Fibroblast of pulmonary artery (primary cell): ENCODE measurements at regions not wholly inside any gene's neighbourhood (a gene's known extent, or its start where the extent isn't known, plus 50 kb on each side); places are given as distances from the start of the nearest gene placed in this dataset.

Experiments
- DNase-seq: peaks from one replicate; pipeline ENCODE4 v3.0.0-alpha.2; 2010; ENCODE audit warnings: low read depth
- H3K4me3 ChIP-seq: replicated peaks from 2 replicates; pipeline ENCODE4 v1.5.1; 2011; ENCODE audit warnings: low read depth, mild to moderate bottlenecking, control low read depth, low read length, moderate library complexity
- CTCF ChIP-seq: IDR thresholded peaks from 2 replicates; pipeline ENCODE4 v1.5.1; 2011; ENCODE audit warnings: mild to moderate bottlenecking, control low read depth, low read length, inconsistent platforms; ENCODE audit errors: missing control alignments

- H3K4me3 ChIP-seq: no peak overlapping the region
- DNase-seq: no peak
- no peak for TF ChIP-seq CTCF
Measured at GRCh38 chr14:49487238-49487637, 98.9 kb downstream of the RPS29 start.

DNA sequence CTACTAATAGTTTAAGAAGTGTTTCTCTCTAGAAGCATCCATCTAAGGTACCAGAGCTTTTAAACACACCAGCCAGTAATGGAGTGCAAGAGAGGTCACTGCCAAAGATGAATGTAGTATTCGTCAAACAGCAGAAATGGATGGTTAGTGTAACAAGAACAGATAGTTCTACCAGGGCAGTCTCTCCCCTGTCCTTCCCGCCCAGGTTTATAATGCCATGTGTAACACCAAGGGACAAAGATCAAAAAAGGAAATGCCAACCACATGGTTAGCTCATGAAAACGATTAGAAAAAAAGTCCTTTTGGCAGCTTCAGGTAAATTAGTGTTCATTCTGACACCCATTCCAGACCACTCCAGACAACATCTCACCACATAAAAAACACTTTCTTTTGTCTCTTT is 100.9 kb downstream of the RPS29 start:
- no peak for TF ChIP-seq CTCF
- no peak overlapping the region for H3K4me3 ChIP-seq
- DNase-seq: no peak

- no peak for TF ChIP-seq CTCF
- H3K4me3 ChIP-seq: no peak overlapping the region
- no peak for DNase-seq
Measured at GRCh38 chr14:49484180-49484579, 102.0 kb downstream of the RPS29 start.

DNA sequence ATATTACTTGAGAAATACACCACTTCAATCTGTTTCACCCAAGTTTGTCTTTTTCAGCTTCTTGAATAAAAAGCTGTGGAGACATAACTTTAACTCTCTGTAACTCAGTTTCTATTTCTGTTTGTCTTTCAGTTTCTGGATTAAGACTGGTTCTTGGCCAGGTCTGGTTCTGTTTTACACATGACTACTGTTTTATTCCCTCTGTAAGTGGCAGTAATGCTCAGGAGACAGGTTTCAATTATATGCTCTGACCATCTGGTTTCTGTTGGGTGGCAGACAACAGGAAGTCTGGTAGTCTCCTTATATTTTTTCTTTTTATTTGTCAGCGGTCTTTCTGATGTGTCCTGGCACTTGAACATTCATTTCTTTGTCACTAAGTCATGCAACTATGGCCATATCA is 102.9 kb downstream of the RPS29 start:
- TF ChIP-seq CTCF: no peak
- H3K4me3 ChIP-seq: no peak overlapping the region
- DNase-seq: no peak

DNA sequence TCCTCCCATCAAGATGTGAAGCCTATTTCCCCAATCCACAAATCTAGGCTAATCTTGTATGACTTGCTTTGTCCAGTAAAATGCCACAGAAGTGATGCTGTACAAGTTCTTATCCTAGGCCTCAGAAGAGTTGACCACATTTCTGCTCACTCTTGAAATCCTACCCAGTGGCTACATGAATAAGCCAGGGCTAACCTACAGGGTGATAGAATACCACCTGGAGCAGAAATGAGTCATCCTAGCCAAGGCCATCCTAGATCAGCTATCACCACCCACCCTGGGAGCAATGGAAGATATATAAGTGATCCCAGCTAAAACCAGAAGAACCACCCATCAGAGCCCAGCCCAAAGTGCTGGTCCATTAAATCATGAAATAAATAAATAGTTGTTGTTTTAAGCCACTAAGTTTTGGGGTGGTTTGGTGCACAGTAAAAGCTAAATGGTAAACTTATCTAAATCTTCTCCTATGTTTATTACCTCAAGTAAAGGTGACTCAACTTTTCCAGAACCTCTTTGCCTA is 105.1 kb downstream of the RPS29 start:
- no peak overlapping the region for H3K4me3 ChIP-seq
- no peak for TF ChIP-seq CTCF
- no peak for DNase-seq

GRCh38 chr14:49480053-49480760 is 106.0 kb downstream of the RPS29 start:
- DNase-seq: no peak
- no peak overlapping the region for H3K4me3 ChIP-seq

More at GRCh38 chr14:49480053-49480760, 106.0 kb downstream of the RPS29 start:
- TF ChIP-seq CTCF: no peak
